RWPE1 (cell line): ENCODE measurements at regions not wholly inside any gene's neighbourhood (a gene's known extent, or its start where the extent isn't known, plus 50 kb on each side); places are given as distances from the start of the nearest gene placed in this dataset.

Experiments used
- CTCF ChIA-PET: fragments of 350-600 bp; sonication (Branson Sonifier 250); formaldehyde crosslinking; extraction: SDS; loops from one replicate; lab custom pipeline; 2021; lab: Yijun Ruan, JAX
- POLR2A ChIA-PET: fragments of 400-600 bp; formaldehyde crosslinking; extraction: SDS; loops from one replicate; lab custom pipeline; 2020; ENCODE audit warnings: antibody characterized with exemption; ENCODE audit not compliant: low non-redundant PET; lab: Yijun Ruan, JAX
- DNase-seq: peaks from one replicate; pipeline ENCODE4 v3.0.0; 2012; ENCODE audit warnings: low spot score
- H3K27ac ChIP-seq: fragments of 450-650 bp; 2 replicates; pipeline ENCODE4 v1.5.1; 2017
- TF ChIP-seq, protein P1 (sequence below): fragments of 450-650 bp; conservative IDR thresholded peaks from 2 replicates; pipeline ENCODE4 v1.5.1; 2017; ENCODE audit warnings: low read depth, mild to moderate bottlenecking

DNA sequence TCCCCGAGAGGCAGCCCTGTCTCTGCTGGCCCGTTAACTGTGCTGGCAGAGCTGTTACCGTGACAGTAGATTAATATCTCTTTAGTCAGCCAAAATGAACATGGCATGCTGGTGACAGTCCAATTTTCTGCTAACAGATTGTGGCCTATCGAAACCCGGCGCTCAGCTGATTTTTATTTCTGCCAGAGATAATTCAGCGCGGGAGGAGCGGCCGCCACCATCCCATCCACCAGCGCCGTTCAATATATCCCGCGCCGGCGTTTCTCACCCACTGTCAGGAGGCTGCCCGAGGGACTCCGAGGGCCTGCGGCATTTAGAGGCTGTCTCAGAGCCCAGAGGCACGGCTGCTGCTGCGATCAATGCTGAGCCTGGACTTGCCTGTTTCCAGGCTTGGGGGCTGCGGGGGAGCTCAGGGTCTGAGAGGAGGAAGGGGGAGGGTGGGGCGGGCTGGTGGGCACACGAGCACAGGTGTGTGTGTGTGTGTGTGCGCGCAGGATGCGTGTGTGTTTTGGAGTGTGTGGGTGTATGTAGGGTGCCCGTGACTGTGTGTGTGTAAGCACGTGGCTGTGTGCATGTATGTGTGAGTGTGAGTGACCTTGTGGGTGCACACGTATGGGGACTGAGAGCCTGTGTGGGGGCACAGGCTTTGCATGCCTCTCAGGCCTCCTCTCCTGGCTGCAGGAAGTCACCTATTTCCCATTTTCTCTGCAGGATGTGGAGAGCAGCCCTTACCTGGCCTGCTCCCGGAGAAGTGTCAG is 109.7 kb upstream of the ACTRT2 start:
- no peak overlapping the region for H3K27ac ChIP-seq
- DNase-seq: no peak
- ChIA-PET CTCF (no interaction called here), POLR2A (no interaction called here)
- TF ChIP-seq, protein P1, sequence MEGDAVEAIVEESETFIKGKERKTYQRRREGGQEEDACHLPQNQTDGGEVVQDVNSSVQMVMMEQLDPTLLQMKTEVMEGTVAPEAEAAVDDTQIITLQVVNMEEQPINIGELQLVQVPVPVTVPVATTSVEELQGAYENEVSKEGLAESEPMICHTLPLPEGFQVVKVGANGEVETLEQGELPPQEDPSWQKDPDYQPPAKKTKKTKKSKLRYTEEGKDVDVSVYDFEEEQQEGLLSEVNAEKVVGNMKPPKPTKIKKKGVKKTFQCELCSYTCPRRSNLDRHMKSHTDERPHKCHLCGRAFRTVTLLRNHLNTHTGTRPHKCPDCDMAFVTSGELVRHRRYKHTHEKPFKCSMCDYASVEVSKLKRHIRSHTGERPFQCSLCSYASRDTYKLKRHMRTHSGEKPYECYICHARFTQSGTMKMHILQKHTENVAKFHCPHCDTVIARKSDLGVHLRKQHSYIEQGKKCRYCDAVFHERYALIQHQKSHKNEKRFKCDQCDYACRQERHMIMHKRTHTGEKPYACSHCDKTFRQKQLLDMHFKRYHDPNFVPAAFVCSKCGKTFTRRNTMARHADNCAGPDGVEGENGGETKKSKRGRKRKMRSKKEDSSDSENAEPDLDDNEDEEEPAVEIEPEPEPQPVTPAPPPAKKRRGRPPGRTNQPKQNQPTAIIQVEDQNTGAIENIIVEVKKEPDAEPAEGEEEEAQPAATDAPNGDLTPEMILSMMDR: no peak

DNA sequence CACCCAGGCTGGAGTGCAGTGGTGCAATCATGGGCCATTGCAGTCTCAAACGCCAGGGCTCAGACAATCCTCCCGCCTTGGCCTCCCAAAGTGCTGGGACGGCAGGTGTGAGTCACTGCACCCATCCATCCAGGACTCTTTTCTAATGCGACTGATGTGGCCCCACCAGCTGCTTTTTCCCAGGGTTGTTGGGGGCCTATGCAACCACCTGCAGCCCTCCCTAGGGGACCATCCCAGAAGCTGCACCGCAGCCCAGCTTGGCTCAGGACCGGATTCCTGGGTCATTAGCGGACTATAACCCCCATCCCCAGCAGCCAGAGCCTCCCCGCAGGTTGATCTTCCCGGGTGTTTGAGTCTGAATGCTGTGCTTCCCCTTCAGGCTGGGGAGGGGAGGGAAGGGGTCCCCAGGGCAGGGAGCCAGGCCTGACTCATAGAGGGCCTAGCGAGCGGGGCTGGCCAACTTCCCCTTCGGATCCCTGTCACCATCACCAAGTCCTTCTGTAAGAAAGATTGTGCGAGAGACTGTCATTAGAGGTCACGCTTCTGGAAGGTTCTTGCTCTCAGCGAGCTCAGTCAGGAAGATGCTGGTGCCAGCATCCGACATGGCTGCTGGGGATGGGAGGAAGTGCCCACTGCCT is 108.7 kb upstream of the ACTRT2 start:
- CTCF ChIA-PET: no interaction called here
- no peak overlapping the region for H3K27ac ChIP-seq
- no peak for DNase-seq
- TF ChIP-seq, protein P1: no peak
- POLR2A ChIA-PET: no interaction called here

DNA sequence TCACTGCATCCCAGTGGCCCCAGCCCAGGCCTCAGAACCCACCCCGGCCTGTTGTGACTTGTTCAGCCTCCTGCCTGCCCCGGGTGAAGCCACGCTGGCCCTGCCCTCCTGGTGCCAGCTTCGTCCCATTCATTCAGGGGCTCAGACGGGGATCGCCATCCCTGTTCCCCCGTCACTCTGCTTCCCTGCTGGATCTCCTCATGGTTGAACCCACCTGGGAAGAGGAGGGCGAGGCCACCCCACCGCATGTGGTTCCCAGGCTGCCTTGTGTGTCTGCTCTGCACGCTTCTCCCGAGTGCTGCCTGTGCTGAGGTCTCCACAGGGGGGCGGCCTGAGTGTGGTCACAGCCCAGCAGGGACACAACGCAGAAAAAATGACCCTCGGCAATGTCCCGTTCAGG is 108.2 kb upstream of the ACTRT2 start:
- TF ChIP-seq, protein P1: no peak
- no peak overlapping the region for H3K27ac ChIP-seq
- ChIA-PET POLR2A (no interaction called here), CTCF (no interaction called here)
- DNase-seq: no peak

DNA sequence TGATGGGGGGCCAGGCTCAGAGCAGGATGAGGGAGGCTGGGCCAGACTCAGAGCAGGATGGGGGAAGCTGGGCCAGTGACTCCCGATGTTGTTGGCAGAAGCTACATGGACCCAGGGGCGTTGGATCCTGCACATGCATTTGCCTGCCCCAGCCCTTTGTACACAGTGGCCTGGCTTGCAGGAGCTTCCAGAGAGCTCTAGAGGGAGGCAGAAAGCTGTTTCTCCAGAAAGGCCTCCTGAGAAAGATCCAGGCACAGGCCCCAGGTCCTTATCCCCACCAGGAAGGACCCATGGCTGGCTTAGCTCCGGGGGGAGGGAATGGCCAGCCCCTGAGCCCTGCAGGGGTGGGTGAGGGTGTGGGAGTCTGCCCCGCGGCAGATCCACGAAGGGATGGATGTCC is 106.6 kb upstream of the ACTRT2 start:
- no peak for DNase-seq
- no peak overlapping the region for H3K27ac ChIP-seq
- CTCF ChIA-PET: interaction anchor here (0.7 kb wide), 1 partner anchor 51 kb away, joined by 3 read pairs; no protein-coding TSS in a partner anchor
- POLR2A ChIA-PET: no interaction called here
- TF ChIP-seq, protein P1: no peak

DNA sequence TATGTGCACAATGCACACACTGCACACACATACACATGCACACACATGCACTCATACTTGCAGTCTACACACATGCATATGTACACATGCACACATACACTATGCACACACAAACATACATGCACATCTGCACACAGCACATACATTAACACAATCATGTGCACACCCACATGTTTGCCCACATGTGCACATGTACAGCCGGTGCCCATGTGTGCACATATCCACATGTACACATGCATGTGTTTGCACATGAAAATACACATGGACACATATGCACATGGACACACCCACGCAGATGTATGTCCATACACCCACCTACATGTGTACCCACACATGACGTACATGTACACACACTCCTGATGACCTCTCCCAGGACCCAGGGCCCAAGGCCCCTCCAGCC is 105.1 kb upstream of the ACTRT2 start:
- TF ChIP-seq, protein P1: no peak
- ChIA-PET POLR2A (no interaction called here), CTCF (no interaction called here)
- H3K27ac ChIP-seq: no peak overlapping the region
- no peak for DNase-seq

DNA sequence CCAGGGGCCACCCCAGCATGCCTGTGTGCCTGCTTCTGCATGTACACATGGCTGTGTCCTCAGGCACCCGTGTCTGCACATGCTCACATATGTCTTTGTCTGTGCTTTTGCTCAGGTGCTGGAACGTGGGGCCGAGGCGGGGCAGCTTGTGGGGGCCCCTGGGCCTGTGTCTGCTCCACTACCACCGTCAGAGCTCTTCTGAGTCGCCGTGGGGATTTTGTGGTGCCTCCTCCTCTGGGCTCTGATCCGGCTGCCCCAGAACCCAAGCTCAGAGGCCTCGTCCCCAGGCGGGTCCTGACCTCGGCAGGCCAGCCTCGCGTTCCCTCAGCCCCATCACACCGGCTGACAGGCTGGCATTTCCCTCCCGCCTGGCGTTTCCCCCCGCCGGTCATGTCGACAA is 104.6 kb upstream of the ACTRT2 start:
- no peak overlapping the region for H3K27ac ChIP-seq
- TF ChIP-seq, protein P1: no peak
- ChIA-PET POLR2A (no interaction called here), CTCF (no interaction called here)
- DNase-seq: no peak
